Psoas muscle (tissue), 7 donors: ENCODE measurements at regions not wholly inside any gene's neighbourhood (a gene's known extent, or its start where the extent isn't known, plus 50 kb on each side); places are given as distances from the start of the nearest gene placed in this dataset.

Experiments
- ATAC-seq, 4 donors: fragments of 200-7000 bp; cut with Tn5 transposase; one replicate each; pipeline ENCODE4 v1.9.1; 2020; ENCODE audit warnings: moderate library complexity in 3 of 4, mild to moderate bottlenecking in 2 of 4
- DNase-seq, 2 donors: peaks; one replicate each; pipeline ENCODE4 v3.0.0-alpha.2; 2020
- H3K27ac ChIP-seq: fragments of 200-600 bp; one replicate; pipeline ENCODE4 v1.8.0; 2022
- H3K27me3 ChIP-seq, 3 donors: fragments of 200-600 bp in 1 of 3; one replicate each; pipeline versions ENCODE4 v1.6.1 to v1.8.0; 2013 to 2022; ENCODE audit warnings: low read length in 2 of 3, mild to moderate bottlenecking in 2 of 3, moderate library complexity in 1 of 3; ENCODE audit not compliant: insufficient read depth in 3 of 3
- H3K36me3 ChIP-seq, 2 donors: fragments of 200-600 bp in 1 of 2; one replicate each; pipeline versions ENCODE4 v1.6.1 to v1.8.0; 2013 to 2022; ENCODE audit warnings: low read depth in 1 of 2, mild to moderate bottlenecking in 1 of 2, moderate library complexity in 1 of 2; ENCODE audit not compliant: insufficient read depth in 1 of 2
- H3K4me1 ChIP-seq: fragments of 200-600 bp; one replicate; pipeline ENCODE4 v1.8.0; 2022
- H3K4me3 ChIP-seq: fragments of 200-600 bp; one replicate; pipeline ENCODE4 v1.8.0; 2022; ENCODE audit warnings: mild to moderate bottlenecking
- H3K9me3 ChIP-seq: fragments of 200-600 bp; one replicate; pipeline ENCODE4 v1.8.0; 2022
- CTCF ChIP-seq: fragments of 200-600 bp; IDR thresholded peaks from one replicate; pipeline ENCODE4 v1.8.0; 2022; ENCODE audit warnings: antibody characterized with exemption
- WGBS, 3 donors: extraction: QIAGEN DNeasy Blood & Tissue Kit; methylation state at CpG; one replicate each; pipeline versions ENCODE4 v1.1.6 to v1.1.7; 2013; 5-methylcytosine and 5-hydroxymethylcytosine counted together
- intact Hi-C, 2 donors: fragments of 100-400 bp; cut with DNase I; formaldehyde crosslinking; loops; one replicate each; pipeline versions ENCODE4 v1.11.0 to v1.14.2; 2022
- donor health status: healthy with polysubstance abuse.
- donor health status: DM: no; HTN: no; CAD: no; lungs with moderate emphysema.
- donor health status: Bipolar disorder and iron deficiency.
- donor health status: healthy.
- donor health status: DM: yes; HTN: yes; CAD: no.
- donor health status: DM: no; HTN: no; CAD: no.
- donor health status: DM: yes; HTN: yes; CAD: no.

- Histone ChIP-seq H3K27ac (no peak overlapping the region), H3K9me3 (no peaks in the 10 kb centered on the region), H3K36me3 (no peaks in the 10 kb centered on the region), H3K4me1 (no peaks in the 10 kb centered on the region), H3K27me3 (no peaks in the 10 kb centered on the region), H3K4me3 (no peak overlapping the region)
- intact Hi-C loops, result no loop called here
- TF ChIP-seq CTCF, result no peak
- 71 to 72% (median 72%) methylated on average over 3 of the region's 3 CpGs for WGBS, 3 donors
- no peak for ATAC-seq
- no peak for DNase-seq
Observed at GRCh38 chr9:12183321-12183720, 509.9 kb upstream of the TYRP1 start.

- Histone ChIP-seq H3K4me3 (no peak overlapping the region), H3K4me1 (no peaks in the 10 kb centered on the region), H3K27ac (no peak overlapping the region), H3K36me3 (no peaks in the 10 kb centered on the region), H3K27me3 (no peaks in the 10 kb centered on the region), H3K9me3 (no peaks in the 10 kb centered on the region)
- ATAC-seq, result no peak
- no peak for DNase-seq
- intact Hi-C loops, result no loop called here
- no peak for TF ChIP-seq CTCF
- WGBS, 3 donors, result 43 to 51% (median 51%) methylated on average over 6 of the region's 6 CpGs
Observed at GRCh38 chr9:12185856-12186255, 507.3 kb upstream of the TYRP1 start.

- ATAC-seq (no peak), DNase-seq (no peak)
- Histone ChIP-seq H3K4me1 (no peaks in the 10 kb centered on the region), H3K9me3 (no peaks in the 10 kb centered on the region), H3K27ac (no peak overlapping the region), H3K27me3 (no peaks in the 10 kb centered on the region), H3K36me3 (no peaks in the 10 kb centered on the region), H3K4me3 (no peak overlapping the region)
- intact Hi-C loops, result no loop called here
- no peak for TF ChIP-seq CTCF
- 89 to 97% (median 91%) methylated on average over 2 of the region's 2 CpGs for WGBS, 3 donors
Observed at GRCh38 chr9:12191630-12192029, 501.6 kb upstream of the TYRP1 start.

DNA sequence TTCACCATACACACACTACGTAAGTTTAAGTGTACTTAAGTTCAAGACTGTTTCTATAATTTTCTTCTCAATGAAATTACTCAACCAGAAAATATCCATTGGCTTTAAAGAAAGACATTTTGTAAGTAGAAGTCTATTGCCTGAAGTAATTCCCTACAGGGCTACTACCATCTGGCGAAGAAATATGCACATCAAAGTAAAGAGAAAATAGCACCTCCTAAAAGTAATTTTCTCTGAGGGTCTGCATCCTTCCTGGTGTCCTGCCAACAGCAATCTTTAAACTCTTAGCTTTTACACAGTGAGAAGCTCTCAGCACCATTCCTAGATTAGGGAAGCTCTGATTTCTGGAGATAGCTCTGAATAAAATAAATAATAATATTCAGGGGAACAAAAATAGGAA lies 498.5 kb upstream of the TYRP1 start:
- H3K36me3 ChIP-seq, result no peaks in the 10 kb centered on the region
- H3K4me1 ChIP-seq, result no peaks in the 10 kb centered on the region
- TF ChIP-seq CTCF, result no peak
- no peak overlapping the region for H3K27ac ChIP-seq
- WGBS, 3 donors, result 65 to 71% (median 71%) methylated on average over 2 of the region's 2 CpGs
- no peak overlapping the region for H3K4me3 ChIP-seq
- ATAC-seq, result no peak
- no peaks in the 10 kb centered on the region for H3K27me3 ChIP-seq
- no peaks in the 10 kb centered on the region for H3K9me3 ChIP-seq
- DNase-seq, result no peak
- intact Hi-C loops, result no loop called here

- intact Hi-C loops, result no loop called here
- Histone ChIP-seq H3K27me3 (no peaks in the 10 kb centered on the region), H3K27ac (no peak overlapping the region), H3K4me3 (no peak overlapping the region), H3K4me1 (no peaks in the 10 kb centered on the region), H3K36me3 (no peaks in the 10 kb centered on the region), H3K9me3 (no peaks in the 10 kb centered on the region)
- DNase-seq (no peak), ATAC-seq (no peak)
- no peak for TF ChIP-seq CTCF
Observed at GRCh38 chr9:12195456-12195855, 497.7 kb upstream of the TYRP1 start.
